GM21367 (cell line): ENCODE measurements at regions not wholly inside any gene's neighbourhood (a gene's known extent, or its start where the extent isn't known, plus 50 kb on each side); places are given as distances from the start of the nearest gene placed in this dataset.

Experiments
- ATAC-seq: cut with Tn5 transposase; IDR thresholded peaks from one replicate; pipeline ENCODE4 v1.9.1; 2021; ENCODE audit not compliant: unreplicated experiment

GRCh38 chr16:79449067-79449769 lies 151.3 kb downstream of the MAF start:
- no peak for ATAC-seq

GRCh38 chr16:79444572-79444971 lies 156.0 kb downstream of the MAF start:
- no peak for ATAC-seq

GRCh38 chr16:79439901-79440300 lies 160.6 kb downstream of the MAF start:
- no peak for ATAC-seq

- ATAC-seq = no peak
Observed at GRCh38 chr16:79437764-79438751, 162.5 kb downstream of the MAF start.

GRCh38 chr16:79436885-79437284 lies 163.7 kb downstream of the MAF start:
- ATAC-seq = no peak

GRCh38 chr16:79434771-79435170 lies 165.8 kb downstream of the MAF start:
- ATAC-seq = no peak

GRCh38 chr16:79434092-79434491 lies 166.4 kb downstream of the MAF start:
- no peak for ATAC-seq

- ATAC-seq = no peak
Observed at GRCh38 chr16:79431923-79432322, 168.6 kb downstream of the MAF start.

- no peak for ATAC-seq
Observed at GRCh38 chr16:79430191-79430678, 170.3 kb downstream of the MAF start.

GRCh38 chr16:79429381-79430190 lies 171.0 kb downstream of the MAF start:
- ATAC-seq = no peak

GRCh38 chr16:79426663-79427062 lies 173.9 kb downstream of the MAF start:
- ATAC-seq = no peak

GRCh38 chr16:79422064-79422463 lies 178.5 kb downstream of the MAF start:
- no peak for ATAC-seq

- no peak for ATAC-seq
Observed at GRCh38 chr16:79421126-79421525, 179.4 kb downstream of the MAF start.

GRCh38 chr16:79420493-79420892 lies 180.0 kb downstream of the MAF start:
- no peak for ATAC-seq

GRCh38 chr16:79419148-79419547 lies 181.4 kb downstream of the MAF start:
- ATAC-seq = no peak

- no peak for ATAC-seq
Observed at GRCh38 chr16:79417601-79418008, 182.9 kb downstream of the MAF start.

- no peak for ATAC-seq
Observed at GRCh38 chr16:79415983-79416640, 184.4 kb downstream of the MAF start.

GRCh38 chr16:79412783-79413225 lies 187.7 kb downstream of the MAF start:
- no peak for ATAC-seq

GRCh38 chr16:79411805-79412204 lies 188.7 kb downstream of the MAF start:
- no peak for ATAC-seq

- ATAC-seq = no peak
Observed at GRCh38 chr16:79411357-79411756, 189.2 kb downstream of the MAF start.
